Ascending aorta (tissue), 2 donors: ENCODE measurements at regions not wholly inside any gene's neighbourhood (a gene's known extent, or its start where the extent isn't known, plus 50 kb on each side); places are given as distances from the start of the nearest gene placed in this dataset.

Experiments used
- DNase-seq, 2 donors: peaks; one replicate each; pipeline ENCODE4 v3.0.0-alpha.2; 2019; ENCODE audit warnings: low spot score in 2 of 2
- H3K27ac ChIP-seq, 2 donors: fragments of 200-600 bp; sonication (generic); one replicate each; pipeline ENCODE4 v1.5.1; 2016 to 2017; ENCODE audit warnings: mild to moderate bottlenecking in 1 of 2
- H3K27me3 ChIP-seq: fragments of 200-600 bp; sonication (generic); one replicate; pipeline ENCODE4 v1.5.1; 2017
- H3K36me3 ChIP-seq, 2 donors: fragments of 200-600 bp; sonication (generic); one replicate each; pipeline ENCODE4 v1.5.1; 2016
- H3K4me1 ChIP-seq, 2 donors: fragments of 200-600 bp; sonication (generic); one replicate each; pipeline ENCODE4 v1.5.1; 2016 to 2017; ENCODE audit warnings: mild to moderate bottlenecking in 1 of 2
- H3K4me3 ChIP-seq, 2 donors: fragments of 200-600 bp; sonication (generic); one replicate each; pipeline ENCODE4 v1.5.1; 2016 to 2017; ENCODE audit warnings: mild to moderate bottlenecking in 1 of 2
- H3K9me3 ChIP-seq, 2 donors: fragments of 200-600 bp; sonication (generic); one replicate each; pipeline ENCODE4 v1.5.1; 2016
- intact Hi-C: fragments of 100-400 bp; cut with DNase I; formaldehyde crosslinking; loops from one replicate; pipeline ENCODE4 v1.15.1; 2023
- TF ChIP-seq, protein P1 (sequence below), 3 experiments: fragments of 200-600 bp in 2 of 3; fragments of 450-650 bp in 1 of 3; sonication (generic) in 2 of 3; IDR thresholded peaks; one replicate each; pipeline ENCODE4 v1.5.1; 2016 to 2019; ENCODE audit warnings: antibody characterized with exemption in 3 of 3, mild to moderate bottlenecking in 1 of 3, moderate library complexity in 1 of 3

GRCh38 chr12:119258149-119258548, 76.4 kb upstream of the CCDC60 start:
- DNase-seq, result no peak
- Histone ChIP-seq H3K4me1 (no peaks in the 10 kb centered on the region), H3K36me3 (no peaks in the 10 kb centered on the region), H3K4me3 (no peak overlapping the region), H3K27me3 (no peaks in the 10 kb centered on the region), H3K9me3 (no peaks in the 10 kb centered on the region), H3K27ac (no peak overlapping the region)
- TF ChIP-seq, protein P1, sequence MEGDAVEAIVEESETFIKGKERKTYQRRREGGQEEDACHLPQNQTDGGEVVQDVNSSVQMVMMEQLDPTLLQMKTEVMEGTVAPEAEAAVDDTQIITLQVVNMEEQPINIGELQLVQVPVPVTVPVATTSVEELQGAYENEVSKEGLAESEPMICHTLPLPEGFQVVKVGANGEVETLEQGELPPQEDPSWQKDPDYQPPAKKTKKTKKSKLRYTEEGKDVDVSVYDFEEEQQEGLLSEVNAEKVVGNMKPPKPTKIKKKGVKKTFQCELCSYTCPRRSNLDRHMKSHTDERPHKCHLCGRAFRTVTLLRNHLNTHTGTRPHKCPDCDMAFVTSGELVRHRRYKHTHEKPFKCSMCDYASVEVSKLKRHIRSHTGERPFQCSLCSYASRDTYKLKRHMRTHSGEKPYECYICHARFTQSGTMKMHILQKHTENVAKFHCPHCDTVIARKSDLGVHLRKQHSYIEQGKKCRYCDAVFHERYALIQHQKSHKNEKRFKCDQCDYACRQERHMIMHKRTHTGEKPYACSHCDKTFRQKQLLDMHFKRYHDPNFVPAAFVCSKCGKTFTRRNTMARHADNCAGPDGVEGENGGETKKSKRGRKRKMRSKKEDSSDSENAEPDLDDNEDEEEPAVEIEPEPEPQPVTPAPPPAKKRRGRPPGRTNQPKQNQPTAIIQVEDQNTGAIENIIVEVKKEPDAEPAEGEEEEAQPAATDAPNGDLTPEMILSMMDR (IDR thresholded peaks at IDR 0.05), result no peak
- intact Hi-C loops, result no loop called here

- H3K4me1 ChIP-seq, result no peaks in the 10 kb centered on the region
- H3K4me3 ChIP-seq, result no peak overlapping the region
- TF ChIP-seq, protein P1 (IDR thresholded peaks at IDR 0.05), result no peak
- intact Hi-C loops, result no loop called here
- H3K9me3 ChIP-seq, result no peaks in the 10 kb centered on the region
- DNase-seq, result no peak
- no peak overlapping the region for H3K27ac ChIP-seq
- H3K27me3 ChIP-seq, result no peaks in the 10 kb centered on the region
- no peaks in the 10 kb centered on the region for H3K36me3 ChIP-seq
These were observed 76.0 kb upstream of the CCDC60 start for GRCh38 chr12:119258556-119258955.

DNA sequence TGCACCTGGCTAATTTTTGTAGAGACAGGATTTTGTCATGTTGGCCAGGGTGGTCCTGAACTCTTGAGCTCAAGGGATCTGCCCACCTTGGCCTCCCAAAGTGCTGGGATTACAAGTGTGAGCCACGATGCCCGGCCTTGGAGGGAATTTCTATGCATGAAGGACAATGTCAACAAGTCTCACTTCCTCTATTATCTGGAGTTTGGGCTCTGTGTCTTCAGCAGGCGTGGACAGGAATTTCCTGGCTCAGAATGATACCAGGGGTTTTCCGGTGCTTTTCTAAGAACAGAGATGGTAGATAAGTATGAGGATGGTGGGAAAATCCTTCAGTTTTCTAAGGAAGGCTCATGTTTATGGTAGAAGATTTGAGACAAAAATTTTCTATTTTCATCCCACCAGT, 75.0 kb upstream of the CCDC60 start:
- no peaks in the 10 kb centered on the region for H3K27me3 ChIP-seq
- intact Hi-C loops, result no loop called here
- H3K4me3 ChIP-seq, result no peak overlapping the region

GRCh38 chr12:119262388-119262787, 72.1 kb upstream of the CCDC60 start:
- no peaks in the 10 kb centered on the region for H3K4me1 ChIP-seq
- no peaks in the 10 kb centered on the region for H3K36me3 ChIP-seq
- TF ChIP-seq, protein P1 (IDR thresholded peaks at IDR 0.05), result no peak
- no peak overlapping the region for H3K27ac ChIP-seq
- H3K27me3 ChIP-seq, result no peaks in the 10 kb centered on the region
- intact Hi-C loops, result no loop called here
- peaks cover 0 to 3% of the 10 kb centered on the region in 2 donors for H3K9me3 ChIP-seq
- DNase-seq, result no peak
- no peak overlapping the region for H3K4me3 ChIP-seq

More for the DNA sequence above, 75.0 kb upstream of the CCDC60 start:
- H3K9me3 ChIP-seq, result no peaks in the 10 kb centered on the region
- no peaks in the 10 kb centered on the region for H3K4me1 ChIP-seq
- TF ChIP-seq, protein P1 (IDR thresholded peaks at IDR 0.05), result no peak
- no peaks in the 10 kb centered on the region for H3K36me3 ChIP-seq
- no peak overlapping the region for H3K27ac ChIP-seq
- DNase-seq, result no peak

DNA sequence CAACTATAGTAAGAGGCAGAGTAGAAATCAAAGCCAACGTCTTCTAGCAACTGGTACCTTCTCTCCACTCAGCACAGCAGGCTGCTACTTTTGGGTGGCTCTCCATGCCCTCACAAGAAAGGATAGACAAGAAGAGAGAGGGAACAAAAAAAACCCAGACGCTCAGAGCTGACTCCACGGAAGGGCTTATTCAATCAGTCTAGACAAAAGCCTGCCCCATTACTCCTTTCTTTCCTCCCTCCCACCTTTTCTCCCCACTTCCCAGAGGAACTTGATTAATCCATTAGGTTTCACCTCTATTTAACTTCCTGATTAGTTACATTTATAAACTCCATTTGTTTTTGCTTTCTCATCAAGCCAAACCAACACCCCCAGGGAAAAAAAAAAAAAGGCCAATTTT, 71.1 kb upstream of the CCDC60 start:
- H3K4me3 ChIP-seq, result no peak overlapping the region
- DNase-seq, result no peak
- no peak overlapping the region for H3K27ac ChIP-seq
- H3K4me1 ChIP-seq, result no peaks in the 10 kb centered on the region
- no peaks in the 10 kb centered on the region for H3K36me3 ChIP-seq
- H3K27me3 ChIP-seq, result no peaks in the 10 kb centered on the region
- H3K9me3 ChIP-seq, result peaks cover 0 to 3% of the 10 kb centered on the region in 2 donors
- intact Hi-C loops, result no loop called here
- TF ChIP-seq, protein P1 (IDR thresholded peaks at IDR 0.05), result no peak

DNA sequence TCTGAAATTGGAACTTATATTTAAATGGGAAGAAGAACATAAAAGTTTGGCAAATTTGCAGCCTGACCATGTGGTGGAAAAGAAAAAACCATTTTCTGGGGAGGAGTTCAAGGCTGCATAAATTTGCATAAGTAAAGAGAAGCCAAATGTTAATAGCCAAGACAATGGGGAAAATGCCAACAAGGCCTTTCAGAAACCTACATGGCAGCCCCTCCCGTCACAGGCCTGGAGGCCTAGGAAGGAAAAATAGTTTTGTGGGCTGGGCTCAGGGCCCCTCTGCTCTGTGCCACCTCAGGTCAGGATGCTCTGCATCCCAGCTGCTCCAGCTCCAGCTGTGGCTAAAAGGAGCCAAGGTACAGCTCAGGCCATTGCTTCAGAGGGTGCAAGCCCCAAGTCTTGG, 67.6 kb upstream of the CCDC60 start:
- Histone ChIP-seq H3K27me3 (no peaks in the 10 kb centered on the region), H3K4me1 (no peaks in the 10 kb centered on the region), H3K36me3 (no peaks in the 10 kb centered on the region), H3K9me3 (peaks cover 0 to 3% of the 10 kb centered on the region in 2 donors), H3K27ac (no peak overlapping the region), H3K4me3 (no peak overlapping the region)
- intact Hi-C loops, result no loop called here
- TF ChIP-seq, protein P1 (IDR thresholded peaks at IDR 0.05), result no peak
- DNase-seq, result no peak
